Suprapubic skin (tissue), 4 donors: ENCODE measurements at regions not wholly inside any gene's neighbourhood (a gene's known extent, or its start where the extent isn't known, plus 50 kb on each side); places are given as distances from the start of the nearest gene placed in this dataset.

Experiments
- DNase-seq, 2 donors: peaks; one replicate each; pipeline ENCODE4 v3.0.0-alpha.2; 2019; ENCODE audit warnings: low spot score in 2 of 2
- H3K27ac ChIP-seq: fragments of 200-600 bp; sonication (generic); one replicate; pipeline ENCODE4 v1.5.1; 2019
- H3K27me3 ChIP-seq: fragments of 200-600 bp; sonication (generic); one replicate; pipeline ENCODE4 v1.5.1; 2019
- H3K36me3 ChIP-seq: fragments of 200-600 bp; sonication (generic); one replicate; pipeline ENCODE4 v1.5.1; 2019
- H3K4me1 ChIP-seq: fragments of 200-600 bp; sonication (generic); one replicate; pipeline ENCODE4 v1.5.1; 2019
- H3K4me3 ChIP-seq: fragments of 200-600 bp; sonication (generic); one replicate; pipeline ENCODE4 v1.5.1; 2019; ENCODE audit warnings: mild to moderate bottlenecking
- H3K9me3 ChIP-seq: fragments of 200-600 bp; sonication (generic); one replicate; pipeline ENCODE4 v1.5.1; 2019
- EP300 ChIP-seq: sonication (generic); formaldehyde crosslinking; IDR thresholded peaks from one replicate; pipeline ENCODE4 v1.6.1; 2017; ENCODE audit warnings: antibody characterized with exemption
- POLR2A ChIP-seq, 2 donors: fragments of 450-650 bp; IDR thresholded peaks; one replicate each; pipeline ENCODE4 v1.6.1; 2017; ENCODE audit warnings: antibody characterized with exemption in 2 of 2, mild to moderate bottlenecking in 2 of 2, moderate library complexity in 2 of 2
- POLR2AphosphoS5 ChIP-seq, 3 donors: sonication (generic); formaldehyde crosslinking; IDR thresholded peaks; one replicate each; pipeline ENCODE4 v1.6.1; 2017; ENCODE audit warnings: antibody characterized with exemption in 3 of 3
- WGBS: methylation state at CpG from one replicate; pipeline ENCODE4 v1.1.5; 2018; 5-methylcytosine and 5-hydroxymethylcytosine counted together
- TF ChIP-seq, protein P1 (sequence below), 2 donors: fragments of 200-600 bp in 1 of 2; fragments of 450-650 bp in 1 of 2; sonication (generic) in 1 of 2; IDR thresholded peaks; one replicate each; pipeline ENCODE4 v1.5.1; 2016 to 2019; ENCODE audit warnings: antibody characterized with exemption in 2 of 2, mild to moderate bottlenecking in 1 of 2, moderate library complexity in 1 of 2

DNA sequence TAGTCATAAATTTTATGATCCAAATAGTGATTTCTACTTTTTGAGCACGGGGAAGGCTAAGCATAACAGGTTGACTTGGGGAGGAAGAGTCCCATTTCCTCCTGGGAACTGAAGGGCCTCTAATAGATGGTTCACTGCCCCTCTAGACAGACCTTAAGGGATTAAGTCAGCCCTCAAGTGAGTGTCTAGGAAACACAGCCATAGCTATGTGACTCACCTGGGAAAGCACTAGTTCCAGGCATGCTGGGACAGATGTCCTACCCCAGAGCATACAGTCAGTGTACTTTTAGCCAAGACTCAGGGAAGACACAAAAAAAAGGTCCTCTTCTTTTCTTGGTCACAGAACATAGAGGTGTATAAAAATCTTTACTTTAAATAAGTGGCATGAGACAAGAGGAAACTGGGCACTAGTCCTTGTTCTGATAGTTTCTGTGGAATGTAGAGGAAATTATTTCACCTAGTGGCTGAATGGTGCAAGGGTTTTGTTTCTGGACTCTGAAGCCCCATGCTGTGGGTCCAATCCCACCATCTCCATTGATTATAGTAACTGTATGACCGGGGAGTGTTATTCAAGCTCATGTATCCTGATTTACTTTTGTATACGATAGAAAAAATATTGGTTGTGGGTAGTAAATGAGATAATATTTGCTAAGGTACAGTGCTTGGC is 86.0 kb downstream of the NREP start:
- Histone ChIP-seq H3K4me3 (no peak overlapping the region), H3K36me3 (no peaks in the 10 kb centered on the region), H3K27me3 (no peaks in the 10 kb centered on the region), H3K9me3 (no peaks in the 10 kb centered on the region), H3K4me1 (no peaks in the 10 kb centered on the region), H3K27ac (no peak overlapping the region)
- WGBS = 38% methylated on average over 3 of the region's 3 CpGs
- no peak for TF ChIP-seq EP300
- no peak for TF ChIP-seq POLR2A (IDR thresholded peaks at IDR 0.05)
- TF ChIP-seq POLR2AphosphoS5 (IDR thresholded peaks at IDR 0.05) = no peak
- TF ChIP-seq, protein P1, sequence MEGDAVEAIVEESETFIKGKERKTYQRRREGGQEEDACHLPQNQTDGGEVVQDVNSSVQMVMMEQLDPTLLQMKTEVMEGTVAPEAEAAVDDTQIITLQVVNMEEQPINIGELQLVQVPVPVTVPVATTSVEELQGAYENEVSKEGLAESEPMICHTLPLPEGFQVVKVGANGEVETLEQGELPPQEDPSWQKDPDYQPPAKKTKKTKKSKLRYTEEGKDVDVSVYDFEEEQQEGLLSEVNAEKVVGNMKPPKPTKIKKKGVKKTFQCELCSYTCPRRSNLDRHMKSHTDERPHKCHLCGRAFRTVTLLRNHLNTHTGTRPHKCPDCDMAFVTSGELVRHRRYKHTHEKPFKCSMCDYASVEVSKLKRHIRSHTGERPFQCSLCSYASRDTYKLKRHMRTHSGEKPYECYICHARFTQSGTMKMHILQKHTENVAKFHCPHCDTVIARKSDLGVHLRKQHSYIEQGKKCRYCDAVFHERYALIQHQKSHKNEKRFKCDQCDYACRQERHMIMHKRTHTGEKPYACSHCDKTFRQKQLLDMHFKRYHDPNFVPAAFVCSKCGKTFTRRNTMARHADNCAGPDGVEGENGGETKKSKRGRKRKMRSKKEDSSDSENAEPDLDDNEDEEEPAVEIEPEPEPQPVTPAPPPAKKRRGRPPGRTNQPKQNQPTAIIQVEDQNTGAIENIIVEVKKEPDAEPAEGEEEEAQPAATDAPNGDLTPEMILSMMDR (IDR thresholded peaks at IDR 0.05) = no peak
- no peak for DNase-seq

DNA sequence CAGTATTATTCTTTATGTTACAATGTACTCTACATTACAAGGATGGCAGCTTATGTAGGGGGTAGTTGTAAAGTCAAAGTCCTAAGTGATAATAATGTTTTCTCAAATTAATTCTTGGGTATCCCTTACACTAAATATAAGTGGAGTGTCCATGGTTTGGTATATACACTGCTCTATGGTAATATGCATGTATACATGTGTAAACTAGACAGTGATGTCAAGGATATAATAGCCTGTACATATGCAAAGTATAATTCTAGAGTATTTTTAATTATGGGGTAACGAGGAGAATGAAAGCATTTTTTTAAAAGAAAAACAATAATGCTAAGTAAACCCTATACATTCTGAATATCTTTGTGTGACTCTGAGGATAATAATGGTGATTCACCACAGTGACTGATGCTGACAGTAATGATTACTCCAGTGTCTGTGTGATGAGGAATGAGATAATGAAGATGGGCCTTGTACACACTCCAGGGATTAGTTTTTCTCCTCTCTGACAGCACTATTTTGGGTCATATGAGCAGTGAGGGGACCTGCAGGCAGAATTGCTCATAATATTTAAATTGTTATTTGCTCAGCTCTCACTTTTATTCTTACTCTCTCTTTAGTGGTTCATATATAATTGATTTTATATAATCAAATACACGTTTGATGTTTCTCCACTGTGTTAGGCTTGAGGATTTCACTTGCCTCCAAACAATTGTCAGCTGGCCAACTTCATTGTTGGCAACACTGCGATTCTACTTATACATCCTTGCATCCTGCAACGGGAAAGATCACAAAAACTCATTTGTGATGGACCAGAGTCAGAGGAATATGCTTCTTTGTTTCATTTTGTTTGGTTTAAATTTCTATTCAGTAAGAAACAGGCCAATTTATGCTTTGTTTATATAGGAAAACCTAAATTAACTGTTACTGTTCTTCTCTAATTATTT is 88.2 kb downstream of the NREP start:
- no peaks in the 10 kb centered on the region for H3K36me3 ChIP-seq
- no peak overlapping the region for H3K27ac ChIP-seq
- H3K9me3 ChIP-seq = no peaks in the 10 kb centered on the region
- WGBS = 55% methylated on average over 4 of the region's 4 CpGs
- DNase-seq = no peak
- no peaks in the 10 kb centered on the region for H3K4me1 ChIP-seq
- H3K27me3 ChIP-seq = no peaks in the 10 kb centered on the region
- no peak overlapping the region for H3K4me3 ChIP-seq
- TF ChIP-seq POLR2AphosphoS5 (IDR thresholded peaks at IDR 0.05) = no peak
- TF ChIP-seq EP300 = no peak
- TF ChIP-seq, protein P1 (IDR thresholded peaks at IDR 0.05) = no peak
- no peak for TF ChIP-seq POLR2A (IDR thresholded peaks at IDR 0.05)

DNA sequence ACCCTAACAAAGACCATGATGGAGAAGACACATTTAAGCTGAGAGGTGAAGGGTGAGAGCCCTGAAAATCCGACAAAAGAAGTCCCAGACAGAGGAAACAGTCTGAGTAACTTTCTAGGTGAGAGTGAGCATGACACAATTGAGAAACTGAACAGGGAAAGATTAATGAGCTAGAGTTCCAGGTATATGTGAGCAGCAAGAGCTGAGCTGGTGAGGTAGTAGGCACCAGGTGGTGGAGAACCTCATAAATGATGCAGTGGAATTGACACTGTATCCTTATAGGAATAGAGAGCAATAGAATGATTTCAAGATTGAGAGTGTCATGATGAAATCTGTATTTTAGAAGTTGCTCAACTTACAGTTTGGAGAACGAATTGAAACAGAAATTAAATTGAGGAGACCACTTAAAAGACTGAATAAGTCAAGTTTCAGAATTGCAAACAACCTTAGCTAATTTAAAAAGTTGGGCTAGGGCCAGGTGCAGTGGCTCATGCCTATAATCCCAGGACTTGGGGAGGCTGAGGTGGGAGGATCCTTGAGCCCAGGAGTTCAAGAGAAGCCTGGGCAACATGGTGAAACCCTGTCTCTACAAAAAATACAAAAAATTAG is 89.8 kb downstream of the NREP start:
- H3K9me3 ChIP-seq = no peaks in the 10 kb centered on the region
- no peaks in the 10 kb centered on the region for H3K27me3 ChIP-seq
- no peaks in the 10 kb centered on the region for H3K4me1 ChIP-seq
- TF ChIP-seq POLR2AphosphoS5 (IDR thresholded peaks at IDR 0.05) (no peak), EP300 (no peak), POLR2A (IDR thresholded peaks at IDR 0.05) (no peak)
- TF ChIP-seq, protein P1 (IDR thresholded peaks at IDR 0.05) = no peak
- DNase-seq = no peak
- H3K4me3 ChIP-seq = no peak overlapping the region
- H3K27ac ChIP-seq = no peak overlapping the region
- H3K36me3 ChIP-seq = no peaks in the 10 kb centered on the region
- WGBS = 88% methylated on average over 2 of the region's 2 CpGs

DNA sequence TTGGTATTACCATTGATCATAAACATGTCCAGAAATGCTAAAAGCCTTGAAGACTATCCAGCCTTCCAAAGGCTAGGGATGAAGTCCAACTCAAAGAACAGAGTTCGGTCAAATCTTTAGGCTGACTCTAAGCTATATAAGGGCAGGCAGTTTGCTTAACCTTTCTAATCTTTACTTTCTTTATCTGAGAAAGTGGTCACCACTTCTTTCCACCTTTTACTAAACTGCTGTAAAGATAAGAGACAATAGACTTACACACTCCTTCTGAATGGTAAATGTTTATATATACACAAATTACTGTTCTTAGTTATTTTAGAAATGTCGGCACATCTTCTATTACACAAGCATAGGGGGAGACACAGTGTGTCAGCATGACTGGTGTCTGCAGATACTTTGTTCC is 100.4 kb downstream of the NREP start:
- no peaks in the 10 kb centered on the region for H3K36me3 ChIP-seq
- H3K27me3 ChIP-seq = no peaks in the 10 kb centered on the region
- H3K4me1 ChIP-seq = no peaks in the 10 kb centered on the region
- H3K9me3 ChIP-seq = no peaks in the 10 kb centered on the region
- no peak for TF ChIP-seq POLR2A (IDR thresholded peaks at IDR 0.05)
- no peak for TF ChIP-seq POLR2AphosphoS5 (IDR thresholded peaks at IDR 0.05)
- TF ChIP-seq EP300 = no peak
- TF ChIP-seq, protein P1 (IDR thresholded peaks at IDR 0.05) = no peak
- no peak overlapping the region for H3K27ac ChIP-seq
- DNase-seq = no peak
- no peak overlapping the region for H3K4me3 ChIP-seq
- WGBS = 92% methylated on average over 2 of the region's 2 CpGs
